Stimulated activated CD4-positive, alpha-beta T cell treated with anti-CD3 and anti-CD28 coated beads, Interleukin-15, amount 100 ng/mL, for 1 hour (primary cell): ENCODE measurements at regions not wholly inside any gene's neighbourhood (a gene's known extent, or its start where the extent isn't known, plus 50 kb on each side); places are given as distances from the start of the nearest gene placed in this dataset.
"Not testable (repeated sequence)": the region's sequence is repeated elsewhere in the genome, so short reads cannot be mapped to it uniquely, and the experiment has no call there.

Experiments used
- DNase-seq, 2 donors: peaks; one replicate each; pipeline ENCODE4 v3.0.0-alpha.2; 2020; ENCODE audit warnings: low read depth in 1 of 2, low spot score in 1 of 2

DNA sequence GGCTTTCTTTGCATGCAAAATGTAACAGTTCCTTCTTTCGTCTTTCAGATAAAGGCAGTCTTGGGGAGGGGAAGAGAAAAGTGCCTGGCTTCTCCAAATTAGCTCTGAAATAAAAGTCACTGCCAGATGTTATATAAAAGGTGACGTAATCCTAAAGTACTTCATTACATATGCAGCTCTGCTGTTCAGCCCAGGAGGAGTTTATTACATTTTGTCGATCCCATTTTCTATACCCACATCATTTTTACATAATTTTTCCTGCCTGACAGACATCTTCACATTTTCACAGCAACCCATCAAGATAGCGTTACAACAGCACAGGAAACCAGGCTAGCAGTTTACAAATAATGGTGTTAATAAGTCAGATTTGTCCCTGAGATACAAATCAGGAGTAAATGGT lies 86.7 kb upstream of the SLC30A5 start:
- DNase-seq = no peak

DNA sequence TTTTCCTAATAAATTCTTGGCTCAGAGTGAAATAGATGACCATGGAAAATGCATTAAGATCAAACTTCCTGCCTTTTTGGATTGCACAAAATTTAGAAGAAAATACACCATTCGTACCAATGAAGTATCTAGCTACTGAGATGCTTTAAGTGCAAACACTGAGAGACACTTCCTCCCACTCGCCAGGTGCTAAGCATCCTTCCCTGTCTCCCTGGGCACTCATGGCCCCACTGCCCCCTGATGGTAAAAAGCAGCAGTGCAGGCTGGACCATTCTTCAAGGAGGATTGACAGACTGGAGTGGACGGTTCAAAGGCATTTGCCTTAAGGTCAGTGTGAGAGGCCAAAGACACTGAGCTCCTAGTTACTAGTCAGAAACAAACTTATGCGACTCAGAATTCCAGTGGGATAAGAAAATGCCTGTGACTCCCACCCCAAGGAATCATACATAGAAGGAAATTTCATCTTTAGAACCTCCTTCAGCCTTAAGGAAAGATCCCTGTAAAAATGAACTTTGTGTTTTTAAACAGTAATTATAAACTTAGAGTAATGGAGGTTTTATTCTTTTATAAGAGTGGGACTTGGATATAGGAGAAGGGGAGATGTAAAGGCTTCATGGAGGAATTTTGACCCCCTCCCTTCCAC lies 86.0 kb upstream of the SLC30A5 start:
- peak; percentile 31 to 47 for DNase-seq

DNA sequence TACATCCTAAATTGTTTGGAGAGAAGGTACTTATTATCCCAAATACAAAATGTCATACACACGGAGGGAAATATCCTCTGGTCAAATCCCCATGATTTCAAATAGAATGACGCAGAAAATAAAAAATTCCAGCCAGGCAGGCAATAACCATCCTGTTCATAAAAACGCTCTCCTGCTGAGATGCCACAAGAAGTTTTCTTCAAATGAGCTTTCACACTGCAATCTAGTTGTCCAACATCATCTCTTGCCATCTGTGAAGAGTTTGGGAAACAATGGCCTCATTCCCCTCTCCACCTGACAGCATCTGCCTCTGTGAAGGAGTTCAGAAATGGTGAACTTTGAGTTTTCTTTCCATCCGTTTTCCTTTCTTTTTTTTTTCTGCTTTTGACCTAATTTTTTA lies 83.3 kb upstream of the SLC30A5 start:
- DNase-seq = no peak

DNA sequence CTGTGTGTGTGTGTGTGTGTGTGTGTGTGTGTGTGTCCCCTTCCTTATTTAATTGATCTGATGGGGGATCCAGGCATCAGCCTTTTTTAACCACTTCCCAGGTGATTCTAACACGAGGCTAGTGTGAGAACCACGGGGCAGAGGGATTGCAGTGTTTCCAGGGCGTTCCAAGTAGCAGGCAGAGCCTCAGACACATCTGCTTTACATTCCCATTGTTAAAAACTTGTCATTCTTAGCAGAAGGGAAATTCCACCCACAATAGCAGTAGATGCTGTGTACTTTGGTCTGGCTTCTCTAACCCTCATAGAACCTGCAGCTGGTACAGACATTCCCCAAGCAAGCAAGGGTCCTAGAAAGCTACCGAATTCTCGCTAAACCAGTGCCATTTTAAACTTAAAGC lies 81.9 kb upstream of the SLC30A5 start:
- no peak for DNase-seq

DNA sequence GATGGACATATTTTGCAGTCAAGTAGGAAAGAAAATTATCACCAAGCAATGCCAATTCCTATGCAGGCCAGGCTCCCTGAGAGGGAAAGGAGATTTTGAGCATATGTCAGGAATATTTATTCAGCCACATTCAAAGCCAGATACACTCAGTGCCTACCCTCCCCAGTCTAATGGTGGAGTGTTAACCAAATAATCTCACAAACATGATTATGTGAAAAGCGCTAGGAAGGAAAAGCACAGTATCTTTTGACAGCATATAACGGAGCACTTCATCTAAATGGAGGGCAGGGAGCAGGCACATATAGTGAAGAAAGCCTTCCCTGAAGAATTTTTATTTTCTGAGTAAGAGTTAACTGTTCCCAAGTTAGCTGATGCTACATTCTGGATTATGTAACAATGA lies 80.3 kb upstream of the SLC30A5 start:
- no peak for DNase-seq

DNA sequence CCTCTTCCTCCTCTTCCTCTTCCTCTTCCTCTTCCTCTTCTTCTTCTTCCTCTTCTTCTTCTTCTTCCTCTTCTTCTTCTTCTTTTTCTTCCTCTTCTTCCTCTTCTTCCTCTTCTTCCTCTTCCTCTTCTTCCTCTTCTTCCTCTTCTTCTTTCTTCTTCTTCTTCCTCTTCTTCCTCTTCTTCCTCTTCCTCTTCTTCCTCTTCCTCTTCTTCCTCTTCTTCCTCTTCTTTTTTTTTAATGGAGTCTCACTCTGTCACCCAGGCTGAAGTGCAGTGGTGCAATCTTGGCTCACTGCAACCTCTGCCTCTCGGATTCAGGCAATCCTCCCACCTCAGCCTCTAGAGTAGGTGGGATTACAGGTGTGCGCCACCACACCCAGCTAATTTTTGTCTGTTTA lies 79.8 kb upstream of the SLC30A5 start:
- not testable (repeated sequence) for DNase-seq

DNA sequence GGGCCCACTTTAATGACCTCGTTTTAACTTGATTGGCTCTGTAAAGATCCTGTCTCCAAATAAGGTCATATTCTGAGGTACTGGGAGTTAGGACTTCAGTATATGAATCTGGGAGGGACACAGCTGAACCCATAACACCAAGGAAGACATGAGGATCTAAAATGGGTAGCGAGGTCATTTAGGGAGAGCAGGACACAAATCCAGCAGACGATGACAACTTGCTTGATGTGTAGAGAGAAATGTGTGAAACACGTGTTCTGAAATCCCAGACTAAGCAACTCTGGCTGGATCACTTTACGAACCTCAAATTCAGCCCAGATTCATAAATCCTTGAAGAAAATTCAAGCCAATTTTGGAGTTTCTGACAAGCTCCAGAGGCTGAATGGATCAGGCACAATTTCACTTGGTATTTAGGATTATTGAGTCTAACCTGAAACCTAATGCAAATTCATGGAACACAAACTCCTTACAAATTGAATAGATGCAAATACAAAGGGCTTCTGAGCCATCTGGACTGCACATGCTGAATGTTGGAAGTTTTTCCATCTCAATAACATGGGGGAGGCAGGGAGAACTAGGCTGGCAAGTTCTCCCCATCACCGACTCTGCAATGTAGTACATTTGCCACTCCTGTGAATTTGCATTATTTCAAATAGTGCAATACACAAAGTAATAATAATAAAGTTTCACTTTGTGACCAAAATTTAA lies 74.0 kb upstream of the SLC30A5 start:
- DNase-seq = no peak

DNA sequence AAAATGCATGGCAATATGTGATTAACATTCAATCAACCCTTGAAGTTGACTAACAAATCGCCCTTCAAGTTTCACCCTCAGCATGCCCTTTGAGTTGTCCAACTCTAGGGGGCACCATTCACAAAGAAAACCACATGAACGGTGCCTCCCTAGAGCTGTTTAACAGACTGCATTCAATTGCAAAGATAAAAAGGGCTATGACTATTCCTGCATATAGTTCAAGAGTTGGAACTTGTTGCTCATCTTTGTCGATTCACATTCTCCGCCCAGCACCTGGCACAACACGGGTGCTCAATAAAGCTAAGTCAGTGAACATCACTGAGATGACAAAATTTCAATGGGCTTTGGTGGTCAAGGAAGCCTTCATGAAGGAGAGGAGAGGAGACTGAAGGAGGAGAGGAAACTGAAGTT lies 69.6 kb upstream of the SLC30A5 start:
- no peak for DNase-seq

DNA sequence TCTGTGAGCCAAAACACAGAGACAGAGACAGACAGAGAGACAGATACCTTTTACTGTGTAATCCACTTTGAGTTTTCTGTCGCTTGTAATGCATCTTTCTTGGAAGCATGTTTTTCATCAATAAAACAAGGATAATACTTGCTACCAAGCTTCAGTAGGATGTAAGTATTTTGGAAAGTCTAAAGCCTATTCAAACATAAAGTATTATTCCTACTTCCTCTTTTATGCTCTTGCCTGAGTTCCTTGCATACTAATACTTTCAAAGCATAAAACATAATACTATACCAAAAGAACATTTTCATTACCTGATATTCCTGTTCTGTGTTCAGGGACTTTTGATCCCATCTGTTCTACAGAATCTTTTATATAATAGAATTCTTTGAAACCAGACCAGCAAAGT lies 64.5 kb upstream of the SLC30A5 start:
- no peak for DNase-seq

DNA sequence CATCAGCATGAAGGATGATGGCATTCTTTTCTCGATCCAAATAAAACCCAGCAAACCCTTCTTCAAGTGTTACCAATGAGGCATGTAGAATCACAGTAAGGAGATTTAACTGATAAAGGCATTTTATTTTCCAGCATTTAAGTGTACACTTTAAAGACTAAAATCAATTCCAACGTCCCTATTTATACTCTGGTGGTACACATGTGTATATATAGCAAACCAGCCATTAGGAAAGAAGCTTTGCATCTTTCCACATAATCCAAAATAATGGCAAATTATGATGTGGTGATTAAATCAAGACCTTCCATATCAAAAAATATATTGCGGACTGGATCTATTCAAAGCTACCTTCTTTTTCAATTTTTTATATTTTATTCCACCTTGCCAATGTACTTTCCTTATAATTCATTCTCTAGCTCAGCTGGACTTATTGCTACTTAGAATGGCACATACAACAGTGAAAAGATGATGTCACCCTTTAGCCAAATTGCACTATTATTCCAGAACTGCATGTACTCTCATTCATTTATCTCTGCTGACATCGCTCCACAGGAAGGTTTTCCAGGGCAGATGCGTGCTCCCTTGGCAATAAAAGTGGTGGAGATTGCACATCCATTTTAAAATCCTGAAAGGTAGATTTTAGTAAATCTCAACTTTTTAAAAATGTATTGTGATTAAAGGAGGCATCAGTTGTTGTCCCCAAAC lies 63.3 kb upstream of the SLC30A5 start:
- no peak for DNase-seq

DNA sequence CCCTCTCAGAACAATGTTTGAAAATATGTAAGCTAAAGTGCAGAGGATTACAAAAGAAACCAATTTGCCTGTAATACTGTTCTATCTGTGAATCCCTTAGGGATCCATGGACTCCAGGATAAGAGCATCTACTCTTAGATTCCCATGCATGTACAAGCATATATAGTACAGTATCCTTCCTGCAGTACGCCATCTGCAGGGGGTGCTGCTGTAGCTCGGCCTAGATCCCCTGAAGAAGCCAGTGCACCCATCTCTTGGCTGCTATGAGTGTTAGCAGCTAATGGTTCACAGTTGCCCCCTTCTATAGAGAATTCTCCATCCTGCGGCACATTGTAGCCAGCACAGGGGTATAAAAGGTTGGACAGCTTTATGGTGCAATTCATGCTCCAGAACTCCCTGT lies 61.8 kb upstream of the SLC30A5 start:
- DNase-seq = no peak

DNA sequence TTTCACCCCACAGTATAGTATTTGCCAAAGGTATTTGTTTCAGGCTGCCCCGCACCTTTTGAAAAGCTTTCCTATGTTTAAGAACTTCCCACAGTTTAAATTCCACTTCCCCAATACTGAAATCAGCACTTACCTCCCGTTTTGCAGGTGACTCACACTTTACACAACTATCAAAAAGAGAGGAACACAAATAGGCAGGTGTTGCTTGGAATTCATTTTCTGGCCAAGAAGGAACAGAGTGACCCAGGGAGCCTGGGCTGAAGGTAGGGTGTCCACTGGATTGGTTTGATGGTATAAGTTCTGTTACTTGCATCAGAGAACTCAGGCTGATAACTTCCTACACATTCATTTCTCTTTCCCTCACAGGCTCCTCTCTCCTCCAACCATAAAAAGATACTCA lies 60.1 kb upstream of the SLC30A5 start:
- DNase-seq = no peak

DNA sequence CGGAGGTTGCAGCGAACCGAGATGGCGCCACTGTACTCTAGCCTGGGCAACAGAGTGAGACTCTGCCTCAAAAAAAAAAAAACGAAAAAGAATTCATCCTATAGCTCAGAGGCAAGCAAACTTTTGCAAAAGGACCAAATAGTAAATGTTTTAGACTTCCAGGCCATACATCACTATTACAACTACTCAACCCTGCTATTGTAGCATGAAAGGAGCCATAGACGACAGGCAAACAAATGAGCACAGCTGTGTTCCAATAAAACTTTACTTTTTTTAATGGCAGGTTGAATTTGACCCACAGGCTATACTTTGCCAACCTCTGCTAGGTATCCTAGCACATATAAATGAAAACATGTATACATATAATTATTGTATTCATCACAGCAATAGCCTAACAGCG lies 58.9 kb upstream of the SLC30A5 start:
- DNase-seq = no peak

DNA sequence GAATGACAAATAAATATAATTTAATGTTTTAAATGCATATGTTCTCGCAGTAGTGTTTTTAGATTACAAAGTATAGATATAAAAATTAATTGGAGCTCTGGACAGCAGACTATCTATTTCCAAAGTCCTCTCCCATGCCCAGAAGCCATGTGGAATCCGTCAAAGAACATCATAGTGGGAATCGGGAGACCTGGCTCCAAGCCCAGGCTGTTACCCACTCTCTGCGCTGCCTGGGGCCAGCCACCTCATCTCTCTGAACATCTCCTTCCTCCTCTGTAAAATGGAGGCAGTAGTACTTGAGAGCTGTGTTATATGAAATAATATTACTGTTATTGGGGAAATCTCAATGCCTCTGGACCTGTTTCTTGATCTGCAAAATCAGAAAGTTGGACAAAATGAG lies 58.1 kb upstream of the SLC30A5 start:
- DNase-seq = no peak

DNA sequence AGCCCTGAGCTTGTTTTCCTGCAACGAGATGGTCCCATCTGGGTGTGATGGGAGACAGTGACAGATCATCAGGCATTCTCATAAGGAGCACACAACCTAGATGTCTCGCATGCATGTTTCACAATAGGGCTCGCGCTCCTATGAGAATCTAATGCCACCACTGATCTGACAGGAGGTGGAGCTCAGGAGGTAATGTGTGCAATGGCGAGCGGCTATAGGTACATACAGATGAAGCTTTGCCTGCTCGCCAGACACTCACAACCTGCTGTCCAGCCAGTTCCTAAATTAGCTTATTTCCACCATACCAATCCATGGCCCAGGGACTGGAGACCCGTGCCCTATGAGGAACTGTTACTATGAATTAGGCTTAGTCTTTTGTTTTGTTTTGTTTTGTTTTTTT lies 55.3 kb upstream of the SLC30A5 start:
- no peak for DNase-seq

DNA sequence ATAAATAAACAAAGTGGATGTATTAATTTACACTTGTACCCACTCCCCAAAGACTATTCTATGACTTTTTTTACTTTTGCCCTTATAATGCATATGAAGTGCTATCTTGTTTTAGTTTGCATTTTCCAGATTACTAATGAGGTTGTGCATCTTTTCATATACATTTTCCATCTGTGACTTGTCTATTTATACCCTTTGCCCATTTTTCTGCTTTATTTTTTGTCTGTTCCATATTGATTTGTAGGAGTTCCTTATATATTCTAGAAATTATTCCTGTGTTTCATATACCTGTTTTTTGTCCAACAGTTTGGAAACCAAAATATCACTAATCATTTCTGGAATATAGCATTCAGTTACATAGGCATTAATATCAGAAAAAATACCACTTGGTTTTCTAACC lies 54.0 kb upstream of the SLC30A5 start:
- no peak for DNase-seq

DNA sequence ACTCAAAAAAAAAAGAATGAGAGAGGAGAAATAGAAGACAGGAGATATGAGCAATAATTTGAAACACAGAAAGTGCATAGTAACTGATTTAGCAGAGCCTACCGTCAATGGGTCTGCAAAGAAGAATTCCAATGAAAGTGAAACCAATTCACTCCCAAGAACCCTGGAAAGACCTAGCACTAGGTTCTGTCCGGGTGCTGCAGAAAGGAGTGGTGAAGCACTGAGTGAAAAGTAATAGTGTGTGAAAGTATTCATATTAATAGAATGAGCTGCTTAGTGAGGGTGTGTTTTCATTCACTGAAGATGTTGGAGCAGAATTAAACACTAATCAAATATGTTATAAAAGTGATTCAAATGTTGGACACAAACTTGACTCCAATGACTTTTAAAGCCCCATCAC lies 51.3 kb upstream of the SLC30A5 start:
- DNase-seq = no peak

DNA sequence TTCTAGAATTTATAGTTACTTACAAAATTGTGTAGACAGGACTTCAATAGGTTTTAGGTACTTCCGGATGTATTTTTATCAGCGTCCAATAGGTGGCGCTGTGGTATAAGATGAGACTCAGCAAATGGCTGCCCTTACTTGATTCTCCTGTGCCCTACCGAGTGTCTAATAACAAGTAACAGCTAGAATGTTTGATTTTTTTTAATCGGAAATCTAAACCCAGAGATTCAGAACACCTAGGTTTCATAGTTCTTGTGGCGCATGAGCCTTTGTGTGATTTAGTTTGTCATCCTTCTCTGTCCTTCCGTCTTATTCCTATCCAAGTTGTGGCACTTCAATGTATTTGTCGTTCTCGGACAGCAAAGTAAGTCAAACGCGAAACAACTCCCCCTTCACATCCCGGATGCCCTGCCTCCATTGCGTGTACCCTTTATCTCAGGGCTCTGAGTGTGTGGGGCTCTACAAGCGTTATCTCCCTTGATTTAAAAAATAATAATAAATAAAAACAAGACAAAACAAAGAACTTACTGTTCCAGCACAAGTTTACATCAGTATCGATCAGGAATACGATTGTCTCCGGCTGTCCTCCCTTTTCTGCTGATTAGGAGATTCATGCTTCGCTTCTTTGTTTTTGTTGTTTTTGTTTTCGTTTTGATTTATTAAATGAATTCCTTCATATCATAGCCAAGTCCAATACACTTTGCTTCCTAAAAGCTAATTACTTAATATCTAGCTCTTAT lies 50.7 kb upstream of the SLC30A5 start:
- peak; percentile 10 to 54 for DNase-seq

DNA sequence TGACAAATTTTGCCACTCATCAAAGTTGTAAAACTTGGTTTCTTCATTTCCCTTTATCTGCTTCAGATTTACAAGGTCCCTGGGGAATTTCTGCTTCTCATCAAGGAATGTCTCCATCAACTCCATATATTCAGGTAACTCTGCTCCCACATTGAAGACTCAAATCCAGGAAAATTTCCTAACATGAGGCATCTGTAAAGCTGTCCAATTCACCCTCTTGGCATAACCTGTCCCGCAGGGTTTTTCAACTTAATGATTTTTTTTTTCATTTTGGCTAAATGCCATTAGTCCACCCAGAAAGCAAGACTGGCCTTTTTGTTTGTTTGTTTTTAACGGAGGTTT lies 50.2 kb upstream of the SLC30A5 start:
- no peak for DNase-seq
